C4-2B (cell line): ENCODE measurements at regions not wholly inside any gene's neighbourhood (a gene's known extent, or its start where the extent isn't known, plus 50 kb on each side); places are given as distances from the start of the nearest gene placed in this dataset.

Source experiments
- H3K27ac ChIP-seq: fragments of 450-650 bp; 2 replicates; pipeline ENCODE4 v1.5.1; 2017
- CTCF ChIP-seq: fragments of 450-650 bp; conservative IDR thresholded peaks from 2 replicates; pipeline ENCODE4 v1.5.1; 2017; ENCODE audit warnings: mild to moderate bottlenecking
- ZFX ChIP-seq: fragments of 450-650 bp; IDR thresholded peaks from 2 replicates; pipeline ENCODE4 v1.6.1; 2017

- no peak for TF ChIP-seq CTCF
- TF ChIP-seq ZFX, result no peak
These were observed 657.4 kb upstream of the ATXN8OS start for GRCh38 chr13:69450245-69450644.

GRCh38 chr13:69425235-69425634 is 682.4 kb upstream of the ATXN8OS start:
- H3K27ac ChIP-seq, result no peak overlapping the region

More at GRCh38 chr13:69450245-69450644, 657.4 kb upstream of the ATXN8OS start:
- no peak overlapping the region for H3K27ac ChIP-seq

GRCh38 chr13:69423844-69424243 is 683.8 kb upstream of the ATXN8OS start:
- no peak overlapping the region for H3K27ac ChIP-seq
- TF ChIP-seq CTCF (no peak), ZFX (no peak)

More at GRCh38 chr13:69425235-69425634, 682.4 kb upstream of the ATXN8OS start:
- TF ChIP-seq CTCF (no peak), ZFX (no peak)

GRCh38 chr13:69418319-69418718 is 689.3 kb upstream of the ATXN8OS start:
- no peak overlapping the region for H3K27ac ChIP-seq
- no peak for TF ChIP-seq ZFX

- TF ChIP-seq CTCF (no peak), ZFX (no peak)
- no peak overlapping the region for H3K27ac ChIP-seq
These were observed 696.9 kb upstream of the ATXN8OS start for GRCh38 chr13:69410761-69411160.

- no peak for TF ChIP-seq CTCF
- no peak for TF ChIP-seq ZFX
- no peak overlapping the region for H3K27ac ChIP-seq
These were observed 715.9 kb upstream of the ATXN8OS start for GRCh38 chr13:69391756-69392155.

- no peak overlapping the region for H3K27ac ChIP-seq
- TF ChIP-seq ZFX, result no peak
- no peak for TF ChIP-seq CTCF
These were observed 717.7 kb upstream of the ATXN8OS start for GRCh38 chr13:69389899-69390298.

GRCh38 chr13:69373747-69374425 is 733.7 kb upstream of the ATXN8OS start:
- H3K27ac ChIP-seq, result no peak overlapping the region
- TF ChIP-seq CTCF (no peak), ZFX (no peak)
